ENCODE measurements at regions not wholly inside any gene's neighbourhood (a gene's known extent, or its start where the extent isn't known, plus 50 kb on each side); places are given as distances from the start of the nearest gene placed in this dataset.

GRCh38 chr11:71188073-71188472 lies 64.3 kb downstream of the SHANK2 start:
- H3K4me3 Mint-ChIP-seq = no peak overlapping the region
- ATAC-seq = no peak
- no peaks in the 10 kb centered on the region for H3K9me3 Mint-ChIP-seq
- H3K27ac Mint-ChIP-seq = no peak overlapping the region
- H3K27me3 Mint-ChIP-seq = peaks cover 12% of the 10 kb centered on the region
- H3K4me1 Mint-ChIP-seq = no peaks in the 10 kb centered on the region
- no peaks in the 10 kb centered on the region for H3K36me3 Mint-ChIP-seq

GRCh38 chr11:71186806-71187205 lies 65.6 kb downstream of the SHANK2 start:
- no peak overlapping the region for H3K27ac Mint-ChIP-seq
- H3K4me1 Mint-ChIP-seq = no peaks in the 10 kb centered on the region
- no peak for ATAC-seq
- H3K36me3 Mint-ChIP-seq = no peaks in the 10 kb centered on the region
- H3K9me3 Mint-ChIP-seq = no peaks in the 10 kb centered on the region
- H3K4me3 Mint-ChIP-seq = no peak overlapping the region
- H3K27me3 Mint-ChIP-seq = peaks cover 12% of the 10 kb centered on the region

GRCh38 chr11:71185411-71185810 lies 67.0 kb downstream of the SHANK2 start:
- H3K9me3 Mint-ChIP-seq = no peaks in the 10 kb centered on the region

GRCh38 chr11:71184421-71185210 lies 67.8 kb downstream of the SHANK2 start:
- Mint-ChIP-seq H3K27me3 (peaks cover 19% of the 10 kb centered on the region), H3K4me3 (no peak overlapping the region), H3K27ac (no peak overlapping the region), H3K4me1 (no peaks in the 10 kb centered on the region), H3K9me3 (no peaks in the 10 kb centered on the region), H3K36me3 (no peaks in the 10 kb centered on the region)
- no peak for ATAC-seq

More at GRCh38 chr11:71185411-71185810, 67.0 kb downstream of the SHANK2 start:
- no peak for ATAC-seq
- H3K27ac Mint-ChIP-seq = no peak overlapping the region
- no peak overlapping the region for H3K4me3 Mint-ChIP-seq
- peaks cover 20% of the 10 kb centered on the region for H3K27me3 Mint-ChIP-seq
- H3K36me3 Mint-ChIP-seq = no peaks in the 10 kb centered on the region
- H3K4me1 Mint-ChIP-seq = no peaks in the 10 kb centered on the region

GRCh38 chr11:71183878-71184277 lies 68.5 kb downstream of the SHANK2 start:
- H3K27me3 Mint-ChIP-seq = peaks cover 12% of the 10 kb centered on the region
- no peak for ATAC-seq
- H3K36me3 Mint-ChIP-seq = no peaks in the 10 kb centered on the region
- no peaks in the 10 kb centered on the region for H3K9me3 Mint-ChIP-seq
- no peak overlapping the region for H3K4me3 Mint-ChIP-seq
- H3K4me1 Mint-ChIP-seq = no peaks in the 10 kb centered on the region
- H3K27ac Mint-ChIP-seq = no peak overlapping the region

GRCh38 chr11:71182791-71183677 lies 69.3 kb downstream of the SHANK2 start:
- H3K36me3 Mint-ChIP-seq = no peaks in the 10 kb centered on the region
- peaks cover 15% of the 10 kb centered on the region for H3K27me3 Mint-ChIP-seq
- H3K27ac Mint-ChIP-seq = no peak overlapping the region
- no peak overlapping the region for H3K4me3 Mint-ChIP-seq
- no peaks in the 10 kb centered on the region for H3K9me3 Mint-ChIP-seq
- H3K4me1 Mint-ChIP-seq = no peaks in the 10 kb centered on the region
- no peak for ATAC-seq

- no peaks in the 10 kb centered on the region for H3K4me1 Mint-ChIP-seq
- peaks cover 30% of the 10 kb centered on the region for H3K27me3 Mint-ChIP-seq
- no peak for ATAC-seq
- no peak overlapping the region for H3K27ac Mint-ChIP-seq
- no peak overlapping the region for H3K4me3 Mint-ChIP-seq
- H3K36me3 Mint-ChIP-seq = no peaks in the 10 kb centered on the region
- H3K9me3 Mint-ChIP-seq = peaks cover 3% of the 10 kb centered on the region
Measured at GRCh38 chr11:71181566-71181965, 70.8 kb downstream of the SHANK2 start.

GRCh38 chr11:71180694-71181470 lies 71.5 kb downstream of the SHANK2 start:
- ATAC-seq = no peak
- no peaks in the 10 kb centered on the region for H3K36me3 Mint-ChIP-seq
- H3K27me3 Mint-ChIP-seq = peaks cover 37% of the 10 kb centered on the region
- H3K4me1 Mint-ChIP-seq = no peaks in the 10 kb centered on the region
- peaks cover 5% of the 10 kb centered on the region for H3K9me3 Mint-ChIP-seq
- no peak overlapping the region for H3K27ac Mint-ChIP-seq
- H3K4me3 Mint-ChIP-seq = no peak overlapping the region

- Mint-ChIP-seq H3K27ac (no peak overlapping the region), H3K36me3 (no peaks in the 10 kb centered on the region), H3K4me1 (no peaks in the 10 kb centered on the region), H3K4me3 (no peak overlapping the region), H3K9me3 (peaks cover 5% of the 10 kb centered on the region), H3K27me3 (peaks cover 45% of the 10 kb centered on the region)
- no peak for ATAC-seq
Measured at GRCh38 chr11:71179877-71180605, 72.3 kb downstream of the SHANK2 start.

GRCh38 chr11:71178076-71178475 lies 74.3 kb downstream of the SHANK2 start:
- ATAC-seq = no peak
- H3K4me1 Mint-ChIP-seq = no peaks in the 10 kb centered on the region
- H3K4me3 Mint-ChIP-seq = no peak overlapping the region
- peaks cover 60% of the 10 kb centered on the region for H3K27me3 Mint-ChIP-seq
- no peak overlapping the region for H3K27ac Mint-ChIP-seq
- peaks cover 5% of the 10 kb centered on the region for H3K9me3 Mint-ChIP-seq
- H3K36me3 Mint-ChIP-seq = no peaks in the 10 kb centered on the region

GRCh38 chr11:71176812-71177211 lies 75.6 kb downstream of the SHANK2 start:
- H3K27ac Mint-ChIP-seq = no peak overlapping the region
- ATAC-seq = no peak
- H3K27me3 Mint-ChIP-seq = peaks cover 71% of the 10 kb centered on the region
- no peaks in the 10 kb centered on the region for H3K4me1 Mint-ChIP-seq
- H3K4me3 Mint-ChIP-seq = no peak overlapping the region
- no peaks in the 10 kb centered on the region for H3K36me3 Mint-ChIP-seq
- H3K9me3 Mint-ChIP-seq = peaks cover 5% of the 10 kb centered on the region

- Mint-ChIP-seq H3K4me3 (no peak overlapping the region), H3K36me3 (no peaks in the 10 kb centered on the region), H3K27me3 (peaks cover 74% of the 10 kb centered on the region), H3K4me1 (no peaks in the 10 kb centered on the region), H3K27ac (no peak overlapping the region), H3K9me3 (peaks cover 5% of the 10 kb centered on the region)
- no peak for ATAC-seq
Measured at GRCh38 chr11:71173709-71174108, 78.7 kb downstream of the SHANK2 start.

GRCh38 chr11:71172680-71173079 lies 79.7 kb downstream of the SHANK2 start:
- peaks cover 65% of the 10 kb centered on the region for H3K27me3 Mint-ChIP-seq
- H3K4me1 Mint-ChIP-seq = no peaks in the 10 kb centered on the region
- peaks cover 5% of the 10 kb centered on the region for H3K9me3 Mint-ChIP-seq
- no peak for ATAC-seq
- H3K36me3 Mint-ChIP-seq = no peaks in the 10 kb centered on the region
- no peak overlapping the region for H3K27ac Mint-ChIP-seq
- no peak overlapping the region for H3K4me3 Mint-ChIP-seq

- H3K4me3 Mint-ChIP-seq = no peak overlapping the region
- no peaks in the 10 kb centered on the region for H3K4me1 Mint-ChIP-seq
- no peak for ATAC-seq
- peaks cover 3% of the 10 kb centered on the region for H3K9me3 Mint-ChIP-seq
- H3K27ac Mint-ChIP-seq = no peak overlapping the region
- H3K27me3 Mint-ChIP-seq = peaks cover 55% of the 10 kb centered on the region
- H3K36me3 Mint-ChIP-seq = no peaks in the 10 kb centered on the region
Measured at GRCh38 chr11:71171576-71171975, 80.8 kb downstream of the SHANK2 start.

Data from stimulated activated memory B cell treated with anti-CD40 and anti-IgM and Interleukin-4, amounts not matched to agents 10 μg/mL and 1 μg/mL and 100 μg/mL, for 72 hours (primary cell).